PFSK-1 (cell line): ENCODE measurements at regions not wholly inside any gene's neighbourhood (a gene's known extent, or its start where the extent isn't known, plus 50 kb on each side); places are given as distances from the start of the nearest gene placed in this dataset.

ENCODE experiments used
- FOXP2 ChIP-seq: optimal IDR thresholded peaks from 2 replicates; pipeline ENCODE3; 2011; ENCODE audit warnings: borderline replicate concordance, control low read depth, inconsistent platforms; ENCODE audit not compliant: insufficient read depth; ENCODE audit errors: extremely low read length, extremely low read depth
- POLR2AphosphoS5 ChIP-seq: IDR thresholded peaks from 2 replicates; pipeline ENCODE4 v1.6.1; 2012; ENCODE audit warnings: low read depth, mild to moderate bottlenecking, control low read depth, low read length, moderate library complexity
- SIN3A ChIP-seq: IDR thresholded peaks from 2 replicates; pipeline ENCODE4 v1.6.1; 2012; ENCODE audit warnings: mild to moderate bottlenecking, low read length, moderate library complexity, borderline replicate concordance; ENCODE audit not compliant: insufficient read depth
- TAF1 ChIP-seq: IDR thresholded peaks from 2 replicates; pipeline ENCODE4 v1.6.1; 2012; ENCODE audit warnings: low read length, control low read depth, borderline replicate concordance; ENCODE audit not compliant: insufficient read depth
- TF ChIP-seq, protein P1 (sequence below), 2 experiments: IDR thresholded peaks; 2 replicates each; pipeline versions ENCODE4 v1.6.1 to v1.8.0; 2011 to 2012; ENCODE audit warnings: low read depth in 2 of 2, low read length in 2 of 2, control low read depth in 1 of 2, inconsistent platforms in 1 of 2, mild to moderate bottlenecking in 1 of 2, moderate library complexity in 1 of 2; ENCODE audit not compliant: insufficient read depth in 1 of 2

DNA sequence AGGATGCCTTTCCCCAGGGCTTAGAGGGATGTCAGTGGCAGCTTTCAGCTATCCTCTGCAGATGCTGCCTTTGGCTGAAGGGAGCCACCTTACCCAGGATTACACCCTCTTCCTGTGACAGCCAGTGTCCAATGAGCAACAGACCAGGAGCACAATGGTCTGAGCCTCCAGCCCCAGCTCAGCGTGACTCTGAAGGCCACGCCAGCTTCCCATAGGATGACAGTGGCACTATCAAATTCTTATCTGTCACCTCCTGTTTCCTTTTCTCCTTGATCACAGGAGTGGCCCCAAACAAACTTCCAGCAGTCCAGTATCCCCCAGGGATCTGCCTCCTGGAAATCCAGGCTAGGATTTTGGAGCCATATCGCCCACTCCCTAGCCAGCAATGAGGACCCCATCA, 226.9 kb downstream of the SETD4 start:
- TF ChIP-seq FOXP2: no peak
- no peak for TF ChIP-seq SIN3A
- TF ChIP-seq, protein P1, sequence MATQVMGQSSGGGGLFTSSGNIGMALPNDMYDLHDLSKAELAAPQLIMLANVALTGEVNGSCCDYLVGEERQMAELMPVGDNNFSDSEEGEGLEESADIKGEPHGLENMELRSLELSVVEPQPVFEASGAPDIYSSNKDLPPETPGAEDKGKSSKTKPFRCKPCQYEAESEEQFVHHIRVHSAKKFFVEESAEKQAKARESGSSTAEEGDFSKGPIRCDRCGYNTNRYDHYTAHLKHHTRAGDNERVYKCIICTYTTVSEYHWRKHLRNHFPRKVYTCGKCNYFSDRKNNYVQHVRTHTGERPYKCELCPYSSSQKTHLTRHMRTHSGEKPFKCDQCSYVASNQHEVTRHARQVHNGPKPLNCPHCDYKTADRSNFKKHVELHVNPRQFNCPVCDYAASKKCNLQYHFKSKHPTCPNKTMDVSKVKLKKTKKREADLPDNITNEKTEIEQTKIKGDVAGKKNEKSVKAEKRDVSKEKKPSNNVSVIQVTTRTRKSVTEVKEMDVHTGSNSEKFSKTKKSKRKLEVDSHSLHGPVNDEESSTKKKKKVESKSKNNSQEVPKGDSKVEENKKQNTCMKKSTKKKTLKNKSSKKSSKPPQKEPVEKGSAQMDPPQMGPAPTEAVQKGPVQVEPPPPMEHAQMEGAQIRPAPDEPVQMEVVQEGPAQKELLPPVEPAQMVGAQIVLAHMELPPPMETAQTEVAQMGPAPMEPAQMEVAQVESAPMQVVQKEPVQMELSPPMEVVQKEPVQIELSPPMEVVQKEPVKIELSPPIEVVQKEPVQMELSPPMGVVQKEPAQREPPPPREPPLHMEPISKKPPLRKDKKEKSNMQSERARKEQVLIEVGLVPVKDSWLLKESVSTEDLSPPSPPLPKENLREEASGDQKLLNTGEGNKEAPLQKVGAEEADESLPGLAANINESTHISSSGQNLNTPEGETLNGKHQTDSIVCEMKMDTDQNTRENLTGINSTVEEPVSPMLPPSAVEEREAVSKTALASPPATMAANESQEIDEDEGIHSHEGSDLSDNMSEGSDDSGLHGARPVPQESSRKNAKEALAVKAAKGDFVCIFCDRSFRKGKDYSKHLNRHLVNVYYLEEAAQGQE (IDR thresholded peaks at IDR 0.05; ENCODE audit: insufficient read depth in 1 of 2, low read depth in 2 of 2, low read length in 2 of 2): no peak
- TF ChIP-seq TAF1: no peak
- TF ChIP-seq POLR2AphosphoS5: no peak

DNA sequence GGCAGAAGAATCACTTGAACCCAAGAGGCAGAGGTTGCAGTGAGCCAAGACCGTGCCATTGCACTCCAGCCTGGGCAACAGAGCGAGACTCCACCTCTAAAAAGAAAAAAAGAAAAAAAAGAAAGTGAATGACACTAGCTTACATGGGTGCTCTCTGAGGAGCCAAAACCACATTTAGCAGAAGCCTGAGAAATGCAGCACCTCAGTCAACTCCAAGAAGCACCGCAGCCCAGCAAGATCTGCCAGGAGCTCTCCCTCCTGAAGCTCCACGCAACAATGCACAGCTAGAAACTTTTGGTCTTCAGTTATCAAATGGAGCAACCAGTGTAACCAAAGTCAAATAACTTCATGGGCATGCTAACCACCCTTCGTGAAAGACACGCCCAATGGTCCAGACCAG, 229.1 kb downstream of the SETD4 start:
- TF ChIP-seq TAF1 (no peak), POLR2AphosphoS5 (no peak), SIN3A (no peak), FOXP2 (no peak)
- TF ChIP-seq, protein P1 (IDR thresholded peaks at IDR 0.05; ENCODE audit: insufficient read depth in 1 of 2, low read depth in 2 of 2, low read length in 2 of 2): no peak

DNA sequence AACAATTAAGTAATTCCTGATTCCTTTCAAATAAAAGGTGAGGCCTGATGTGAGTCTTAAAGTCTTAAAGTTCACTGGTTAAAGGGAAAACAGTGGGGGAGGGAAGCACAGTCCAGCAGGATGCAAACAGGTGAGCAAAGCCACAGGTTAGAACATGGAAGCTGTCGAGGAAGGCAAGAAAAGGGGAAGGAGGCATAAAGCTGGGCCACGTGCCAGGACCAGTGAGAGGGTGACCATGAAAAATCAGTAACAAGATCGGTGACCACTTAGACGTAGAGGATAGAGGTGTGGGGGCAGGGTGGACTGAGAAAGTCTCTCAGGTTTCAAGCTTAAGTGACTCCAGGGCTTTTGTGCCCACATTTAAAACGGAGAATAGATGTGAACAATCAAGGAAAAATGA, 231.3 kb downstream of the SETD4 start:
- TF ChIP-seq FOXP2 (no peak), SIN3A (no peak), POLR2AphosphoS5 (no peak), TAF1 (no peak)

DNA sequence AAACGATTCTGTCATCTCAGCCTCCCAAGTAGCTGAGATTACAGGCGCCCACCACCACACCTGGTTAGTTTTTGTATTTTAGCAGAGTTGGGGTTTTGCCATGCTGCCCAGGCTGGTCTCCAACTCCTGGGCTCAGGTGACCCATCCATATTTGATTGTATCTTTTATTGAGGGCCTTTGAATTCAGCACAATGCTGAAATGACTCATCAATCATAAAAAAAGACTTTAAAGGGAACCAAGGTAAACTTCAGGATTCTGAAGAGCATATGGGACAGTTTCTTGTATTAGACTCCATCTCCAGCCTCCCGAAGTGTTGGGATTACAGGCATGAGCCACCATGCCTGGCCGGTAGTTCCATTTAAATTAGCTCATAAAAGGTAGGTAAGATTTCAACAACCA, 232.2 kb downstream of the SETD4 start:
- TF ChIP-seq, protein P1 (IDR thresholded peaks at IDR 0.05; ENCODE audit: insufficient read depth in 1 of 2, low read depth in 2 of 2, low read length in 2 of 2): no peak
- TF ChIP-seq POLR2AphosphoS5 (no peak), TAF1 (no peak)

DNA sequence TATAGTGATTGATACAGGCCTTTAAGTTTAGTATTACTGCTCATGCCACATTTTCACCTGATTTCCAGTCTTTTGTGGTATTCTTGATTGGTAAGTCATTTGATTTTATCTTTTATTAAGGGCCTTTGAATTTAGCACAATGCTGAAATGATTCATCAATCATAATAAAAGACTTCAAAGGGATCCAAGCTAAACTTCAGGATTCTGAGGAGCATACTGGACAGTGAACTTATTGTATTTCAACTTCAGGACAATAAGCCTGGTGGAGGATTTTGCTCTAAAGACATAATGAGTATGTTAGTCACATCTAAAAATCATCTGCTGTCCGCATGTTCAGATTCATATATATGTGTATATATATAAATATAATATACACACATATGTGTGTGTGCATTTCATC, 233.3 kb downstream of the SETD4 start:
- TF ChIP-seq, protein P1 (IDR thresholded peaks at IDR 0.05; ENCODE audit: insufficient read depth in 1 of 2, low read depth in 2 of 2, low read length in 2 of 2): no peak
- no peak for TF ChIP-seq SIN3A
- TF ChIP-seq TAF1: no peak
- TF ChIP-seq POLR2AphosphoS5: no peak
- TF ChIP-seq FOXP2: no peak
